HG02610 (cell line): ENCODE measurements at regions not wholly inside any gene's neighbourhood (a gene's known extent, or its start where the extent isn't known, plus 50 kb on each side); places are given as distances from the start of the nearest gene placed in this dataset.

ENCODE experiments used
- ATAC-seq: cut with Tn5 transposase; IDR thresholded peaks from one replicate; pipeline ENCODE4 v1.9.1; 2021; ENCODE audit warnings: mild to moderate bottlenecking, moderate library complexity; ENCODE audit not compliant: unreplicated experiment

GRCh38 chr12:65651060-65651459, 173.2 kb upstream of the HMGA2 start:
- ATAC-seq, result no peak

DNA sequence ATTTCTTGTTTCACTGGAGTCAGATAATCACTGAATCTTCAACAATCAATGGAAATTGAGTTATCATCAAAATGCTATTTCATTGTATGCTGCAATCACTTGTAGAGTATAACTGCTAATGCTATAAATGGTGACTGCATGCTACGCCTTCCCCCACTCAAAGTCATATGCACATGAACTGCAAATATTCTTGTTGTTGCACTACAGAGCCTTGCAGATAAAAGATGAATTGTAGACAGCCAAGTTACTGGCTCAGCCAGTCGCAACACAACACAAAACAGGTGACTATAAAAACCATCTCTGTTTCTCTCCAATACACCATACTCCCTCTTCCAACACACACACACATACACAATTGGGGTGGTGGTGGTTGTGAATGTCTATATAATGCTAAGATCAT, 171.0 kb upstream of the HMGA2 start:
- ATAC-seq, result no peak

DNA sequence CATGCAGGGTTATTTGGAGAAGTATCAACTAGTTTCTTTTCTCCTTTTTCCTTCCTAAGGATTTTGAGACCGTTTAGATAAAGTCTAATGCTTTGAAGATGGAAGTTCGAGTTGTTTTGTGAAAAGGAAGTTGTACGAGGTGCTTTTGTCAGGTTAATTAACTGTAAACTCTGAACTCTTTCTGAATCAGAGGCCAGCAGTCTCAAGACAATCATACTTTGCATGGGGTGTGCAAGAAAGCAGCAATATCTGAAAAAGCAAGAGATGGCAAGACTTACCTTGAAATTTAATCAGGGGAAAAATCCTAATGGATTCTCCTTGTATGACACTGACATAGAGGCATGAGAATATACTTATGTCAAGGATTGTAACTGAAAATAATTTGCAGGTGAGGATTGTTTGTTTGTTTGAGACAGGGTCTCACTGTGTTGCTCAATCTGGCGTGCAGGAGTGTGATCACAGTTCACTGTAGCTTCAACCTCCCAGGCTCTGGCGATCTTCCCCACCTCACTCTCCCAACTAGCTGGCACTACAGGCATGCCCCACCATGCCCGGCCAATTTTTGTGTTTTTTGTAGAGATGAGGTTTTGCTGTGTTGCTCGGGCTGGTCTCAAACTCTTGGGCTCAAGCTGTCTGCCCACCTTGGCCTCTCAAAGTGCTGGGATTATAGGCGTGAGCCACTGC, 170.2 kb upstream of the HMGA2 start:
- no peak for ATAC-seq

DNA sequence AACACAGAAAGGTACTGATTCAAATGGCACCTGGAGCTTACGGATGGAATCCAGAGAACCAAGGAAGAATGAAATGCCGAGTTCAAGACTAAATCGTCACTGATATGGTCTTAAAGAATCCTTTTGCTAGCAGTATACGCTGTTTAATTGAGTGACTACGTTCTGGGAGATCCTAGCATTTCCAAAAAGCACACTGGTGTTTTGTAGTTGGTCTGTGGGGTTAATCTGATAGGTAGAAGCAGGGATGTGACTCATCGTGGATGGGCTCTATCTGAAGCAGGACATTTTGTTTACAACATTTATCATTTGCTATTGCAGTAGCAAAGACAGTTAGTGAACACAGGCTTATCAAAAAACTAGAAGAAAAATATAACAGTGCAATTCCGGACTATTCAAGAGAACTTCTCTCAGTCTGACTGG, 169.2 kb upstream of the HMGA2 start:
- ATAC-seq, result no peak

DNA sequence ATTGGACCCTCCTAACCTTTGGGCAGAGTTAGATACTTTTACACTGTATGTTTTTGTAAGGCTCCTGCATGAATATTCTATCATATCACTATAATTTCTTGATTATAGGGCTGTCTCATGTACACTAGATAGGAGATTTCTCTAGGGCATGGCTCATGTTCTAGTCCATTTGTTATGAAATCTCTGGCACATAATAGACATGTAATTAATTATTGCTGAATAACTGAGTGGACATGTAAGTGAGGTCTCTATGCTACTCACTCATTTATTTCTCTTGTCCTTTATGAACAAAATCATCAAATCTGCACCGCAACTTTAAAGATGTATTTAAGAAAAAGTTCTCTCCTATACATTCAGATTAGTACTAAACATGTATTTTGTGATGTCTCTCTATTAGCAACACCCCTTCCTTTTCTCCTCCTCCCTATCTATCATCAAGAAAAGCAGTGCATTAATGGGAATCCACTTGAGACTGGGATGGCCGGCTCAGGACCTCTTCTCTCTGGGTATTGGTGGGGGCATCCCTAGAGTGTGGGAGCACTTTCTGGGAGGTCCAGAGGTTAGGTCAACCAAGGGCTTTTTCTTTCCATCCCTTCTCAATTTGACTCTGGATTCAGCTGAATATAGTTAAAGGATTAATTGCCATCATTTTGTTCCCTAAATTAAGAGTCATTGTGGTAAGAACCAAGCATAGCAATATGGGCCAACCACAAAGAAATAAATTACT, 168.0 kb upstream of the HMGA2 start:
- ATAC-seq, result no peak

DNA sequence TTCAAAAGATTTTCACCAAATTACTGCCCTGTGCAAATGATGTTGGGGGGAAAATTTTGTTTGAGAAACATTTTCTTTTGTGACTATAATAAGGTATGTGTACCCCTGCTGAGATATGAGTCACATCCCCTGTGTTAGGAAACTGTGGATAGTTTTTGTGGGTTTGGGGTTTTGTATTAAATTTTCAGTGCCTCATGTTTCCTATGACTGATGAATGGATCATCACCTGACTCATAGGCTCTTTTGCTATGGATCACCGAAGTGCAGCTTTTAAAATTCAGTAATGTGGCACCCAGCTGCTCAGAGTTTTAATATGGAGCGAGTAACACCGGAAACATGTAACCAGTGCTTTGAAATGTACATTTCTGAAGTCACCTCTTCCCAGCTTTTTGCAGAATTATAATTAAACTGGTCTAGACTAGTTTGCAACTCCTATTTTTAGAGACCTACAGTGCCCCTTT, 167.4 kb upstream of the HMGA2 start:
- ATAC-seq, result peak; percentile 70

- no peak for ATAC-seq
Observed at GRCh38 chr12:65657635-65658034, 166.6 kb upstream of the HMGA2 start.

DNA sequence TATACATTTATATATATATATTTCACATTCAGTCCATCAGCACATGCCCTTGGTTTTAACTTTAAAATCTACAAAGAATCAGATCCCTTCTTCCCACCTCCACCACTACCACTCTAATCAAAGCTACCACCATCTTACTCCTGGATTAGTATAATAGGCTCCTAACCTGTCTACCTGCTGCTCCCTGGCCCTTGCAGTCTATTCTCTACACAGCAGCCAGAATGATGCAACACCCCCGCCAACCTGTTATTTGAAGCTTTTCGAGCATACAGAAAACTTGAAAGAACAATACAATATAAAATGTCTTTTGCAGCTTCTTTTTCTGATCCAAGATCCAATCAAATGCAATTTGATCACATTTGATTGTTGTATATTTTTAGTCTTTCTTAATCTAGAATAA, 165.9 kb upstream of the HMGA2 start:
- ATAC-seq, result no peak

GRCh38 chr12:65659681-65660080, 164.6 kb upstream of the HMGA2 start:
- no peak for ATAC-seq

DNA sequence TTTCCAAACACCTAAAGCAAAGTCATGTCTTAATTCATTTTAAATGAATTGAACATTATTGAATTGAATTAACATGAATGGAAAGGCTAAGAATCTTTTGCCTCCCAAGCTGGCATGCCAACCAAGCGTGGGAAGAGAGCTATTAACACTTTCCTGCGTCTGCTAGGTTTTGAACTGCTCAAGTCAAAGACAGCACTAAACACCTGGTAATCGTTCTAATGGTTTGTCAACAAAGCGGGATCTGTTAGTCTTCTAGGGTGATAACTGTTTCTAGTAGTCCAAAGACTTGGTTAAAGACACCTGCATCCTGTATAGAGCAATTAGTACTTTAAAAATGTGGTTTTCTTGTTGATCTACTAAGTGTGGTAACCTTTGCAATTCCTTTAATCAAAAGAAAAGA, 164.2 kb upstream of the HMGA2 start:
- no peak for ATAC-seq

DNA sequence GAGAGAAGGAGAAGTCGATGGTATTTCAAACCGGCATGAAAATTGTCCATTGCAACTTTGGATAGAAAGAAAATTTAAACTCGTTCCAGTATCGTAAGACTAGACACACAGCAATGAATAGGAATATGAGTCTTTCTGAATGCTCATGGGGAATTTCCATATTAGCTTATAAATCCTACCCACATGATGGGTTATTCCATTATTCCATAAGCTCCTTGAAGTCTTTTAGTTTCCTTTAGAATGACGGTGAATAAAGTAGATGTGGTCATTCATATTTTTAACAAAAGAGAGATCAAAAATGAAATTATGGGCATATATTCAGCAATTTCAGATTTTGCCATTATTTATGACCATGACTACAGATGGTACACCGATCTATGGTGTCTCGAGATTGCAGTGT, 163.4 kb upstream of the HMGA2 start:
- ATAC-seq, result no peak

- no peak for ATAC-seq
Observed at GRCh38 chr12:65662590-65662989, 161.7 kb upstream of the HMGA2 start.

DNA sequence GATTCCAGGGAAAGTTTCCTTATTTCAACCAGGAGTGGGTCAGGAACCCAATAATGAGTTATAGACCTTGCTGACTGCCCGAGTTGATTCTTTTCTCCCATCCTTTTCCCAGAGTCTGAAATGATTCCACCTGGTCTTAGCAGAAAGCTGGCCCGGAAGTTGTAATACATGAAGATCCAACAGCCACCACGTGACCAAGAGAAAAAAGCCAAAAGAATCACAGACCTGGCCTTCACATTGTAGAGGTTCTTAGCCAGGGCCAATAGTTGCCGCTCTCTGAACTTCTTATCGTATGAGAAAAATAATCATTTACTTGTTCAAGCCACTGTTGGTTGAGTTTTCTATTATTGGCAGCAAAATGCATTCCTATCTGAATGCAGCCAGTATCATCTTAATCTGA, 161.2 kb upstream of the HMGA2 start:
- ATAC-seq, result no peak

DNA sequence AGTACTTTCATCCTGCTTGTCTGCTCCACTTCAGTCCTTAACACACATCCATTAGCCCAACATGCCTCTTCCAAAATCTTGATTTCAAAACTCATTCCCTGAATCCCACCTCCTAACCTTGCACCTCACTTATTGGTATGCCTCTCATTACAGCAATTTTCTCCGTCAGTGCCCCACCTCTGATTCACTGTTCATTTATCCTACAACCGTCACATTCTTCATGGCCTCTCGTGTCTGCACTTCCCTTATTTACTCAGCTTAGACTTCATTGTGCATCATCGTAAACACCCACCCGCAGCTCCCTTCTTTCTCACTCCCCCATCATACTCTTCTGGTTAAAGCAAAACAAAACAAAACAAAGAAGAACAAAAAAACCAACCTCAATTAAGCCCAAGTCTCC, 160.6 kb upstream of the HMGA2 start:
- ATAC-seq, result no peak

DNA sequence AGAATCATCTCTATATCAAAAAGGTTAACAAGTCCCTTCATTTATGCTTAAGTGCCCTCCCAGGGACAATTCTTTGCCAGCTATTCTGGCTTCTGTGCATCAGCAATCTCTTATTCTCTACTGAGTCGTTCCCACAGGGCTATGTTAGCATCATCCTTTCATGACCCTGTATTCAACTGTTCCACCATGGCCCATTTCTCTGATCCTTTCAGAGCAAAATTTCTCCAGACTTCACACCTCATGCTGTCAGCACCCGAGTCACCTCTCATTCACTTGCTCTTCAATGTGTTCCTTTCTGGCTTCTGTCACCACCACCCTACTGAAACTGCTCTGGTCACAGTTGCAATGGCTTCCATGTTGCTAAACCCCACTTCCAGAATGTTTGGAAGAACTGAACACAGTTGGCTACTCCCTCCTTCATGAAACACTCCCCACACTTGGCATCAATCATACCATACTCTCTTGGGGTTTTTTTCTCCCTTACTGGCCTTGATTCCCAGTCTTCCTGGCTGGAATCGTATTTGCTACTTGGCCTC, 159.5 kb upstream of the HMGA2 start:
- ATAC-seq, result no peak

GRCh38 chr12:65665817-65666216, 158.5 kb upstream of the HMGA2 start:
- ATAC-seq, result no peak

GRCh38 chr12:65666876-65667275, 157.4 kb upstream of the HMGA2 start:
- ATAC-seq, result no peak

DNA sequence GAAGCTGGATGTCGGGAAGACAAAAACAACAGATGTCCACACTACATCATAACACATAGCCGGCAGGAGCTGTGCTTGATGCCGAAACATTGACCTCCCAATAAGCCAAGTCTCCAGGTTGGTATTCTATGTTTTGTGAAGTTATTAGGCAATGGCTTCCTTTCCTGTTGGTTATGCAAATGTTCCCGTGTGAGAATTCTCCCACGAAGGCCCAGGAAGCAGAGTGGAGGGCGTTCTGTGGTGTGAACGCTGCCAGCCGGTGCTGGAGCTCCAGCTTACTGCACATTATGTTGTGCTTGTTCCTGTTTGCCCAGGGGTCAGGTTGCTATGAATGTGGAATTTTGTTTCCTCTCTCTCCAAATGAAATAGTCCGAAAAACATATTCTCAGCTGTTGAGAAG, 156.4 kb upstream of the HMGA2 start:
- no peak for ATAC-seq

GRCh38 chr12:65668981-65669695, 155.1 kb upstream of the HMGA2 start:
- no peak for ATAC-seq

- no peak for ATAC-seq
Observed at GRCh38 chr12:65670775-65671174, 153.5 kb upstream of the HMGA2 start.

GRCh38 chr12:65672441-65672840, 151.8 kb upstream of the HMGA2 start:
- ATAC-seq, result no peak
